Gastrocnemius medialis (tissue), 4 donors: ENCODE measurements at regions not wholly inside any gene's neighbourhood (a gene's known extent, or its start where the extent isn't known, plus 50 kb on each side); places are given as distances from the start of the nearest gene placed in this dataset.

Experiments used
- ATAC-seq, 2 donors: fragments of 150-250 bp; one replicate each; pipeline ENCODE4 v1.9.1; 2016
- DNase-seq, 2 donors: peaks; one replicate each; pipeline ENCODE4 v3.0.0-alpha.2; 2019
- H3K27ac ChIP-seq, 4 donors: fragments of 200-600 bp; sonication (generic); 1 replicate in 1 of 4; 2 replicates in 3 of 4; pipeline ENCODE4 v1.5.1; 2016 to 2018; ENCODE audit warnings: mild to moderate bottlenecking in 2 of 4, moderate library complexity in 1 of 4
- H3K27me3 ChIP-seq, 3 donors: fragments of 200-600 bp; sonication (generic) in 2 of 3; 1 replicate in 1 of 3; 2 replicates in 2 of 3; pipeline versions ENCODE4 v1.5.1 to v1.6.0; 2016 to 2019; ENCODE audit warnings: mild to moderate bottlenecking in 1 of 3, moderate library complexity in 1 of 3
- H3K36me3 ChIP-seq, 2 donors: fragments of 200-600 bp; sonication (generic) in 1 of 2; one replicate each; pipeline ENCODE4 v1.5.1; 2017 to 2018
- H3K4me1 ChIP-seq, 2 donors: fragments of 200-600 bp; sonication (generic) in 1 of 2; one replicate each; pipeline ENCODE4 v1.5.1; 2016 to 2017; ENCODE audit warnings: mild to moderate bottlenecking in 2 of 2
- H3K4me3 ChIP-seq, 4 donors: fragments of 200-600 bp; sonication (generic) in 3 of 4; 1 replicate in 1 of 4; 2 replicates in 3 of 4; pipeline ENCODE4 v1.5.1; 2016 to 2019; ENCODE audit warnings: mild to moderate bottlenecking in 2 of 4
- H3K9me3 ChIP-seq, 3 donors: fragments of 200-600 bp; sonication (generic) in 2 of 3; 1 replicate in 1 of 3; 2 replicates in 2 of 3; pipeline ENCODE4 v1.5.1; 2016 to 2019
- POLR2A ChIP-seq, 2 donors: fragments of 450-650 bp; IDR thresholded peaks; one replicate each; pipeline ENCODE4 v1.6.1; 2017; ENCODE audit warnings: antibody characterized with exemption in 2 of 2, mild to moderate bottlenecking in 2 of 2, moderate library complexity in 2 of 2
- in situ Hi-C, 4 donors: fragments of 200-750 bp; cut with MboI; loops; one replicate each; pipeline versions ENCODE4 v1.15.0 to v1.8.0; 2017; ENCODE audit warnings: low sequenced_read_pairs in 4 of 4
- intact Hi-C: fragments of 100-400 bp; cut with DNase I; formaldehyde crosslinking; loops from one replicate; pipeline ENCODE4 v1.15.1; 2023; ENCODE audit warnings: low total_unique reads
- TF ChIP-seq, protein P1 (sequence below), 5 experiments: fragments of 450-650 bp in 3 of 5; fragments of 200-600 bp in 2 of 5; sonication (generic) in 2 of 5; IDR thresholded peaks in 4 of 5; conservative IDR thresholded peaks in 1 of 5; 1 replicate in 4 of 5; 2 replicates in 1 of 5; pipeline ENCODE4 v1.5.1; 2016 to 2019; ENCODE audit warnings: antibody characterized with exemption in 5 of 5, mild to moderate bottlenecking in 3 of 5, moderate library complexity in 3 of 5

DNA sequence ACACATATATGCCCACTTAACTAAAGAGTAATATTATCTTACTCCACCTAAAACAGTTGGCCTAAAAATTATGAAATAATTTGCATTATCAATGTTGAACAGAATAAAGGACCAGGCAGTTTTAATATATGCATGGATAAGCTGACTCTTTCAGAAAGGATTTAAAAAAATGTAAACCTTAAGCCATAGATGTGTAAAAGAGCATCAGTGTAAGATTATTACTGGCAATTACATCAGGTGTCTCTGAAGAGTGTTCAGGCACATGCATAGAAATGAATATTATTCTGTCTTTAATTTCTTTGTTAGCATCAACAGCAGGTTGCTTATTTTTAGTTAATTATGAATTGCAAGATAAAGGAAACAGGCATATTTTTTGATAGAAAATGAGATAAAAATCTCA lies 1353.8 kb downstream of the C4orf33 start:
- ATAC-seq (no peak), DNase-seq (no peak)
- intact Hi-C loops (no loop called here), in situ Hi-C loops (loop anchor here in 1 of 4 donors (25.0 kb wide), 1 partner anchor 113 kb away; no protein-coding TSS in a partner anchor)
- Histone ChIP-seq H3K4me3 (no peak overlapping the region), H3K36me3 (no peaks in the 10 kb centered on the region), H3K27me3 (no peaks in the 10 kb centered on the region), H3K9me3 (no peaks in the 10 kb centered on the region), H3K4me1 (no peaks in the 10 kb centered on the region), H3K27ac (no peak overlapping the region)
- TF ChIP-seq, protein P1, sequence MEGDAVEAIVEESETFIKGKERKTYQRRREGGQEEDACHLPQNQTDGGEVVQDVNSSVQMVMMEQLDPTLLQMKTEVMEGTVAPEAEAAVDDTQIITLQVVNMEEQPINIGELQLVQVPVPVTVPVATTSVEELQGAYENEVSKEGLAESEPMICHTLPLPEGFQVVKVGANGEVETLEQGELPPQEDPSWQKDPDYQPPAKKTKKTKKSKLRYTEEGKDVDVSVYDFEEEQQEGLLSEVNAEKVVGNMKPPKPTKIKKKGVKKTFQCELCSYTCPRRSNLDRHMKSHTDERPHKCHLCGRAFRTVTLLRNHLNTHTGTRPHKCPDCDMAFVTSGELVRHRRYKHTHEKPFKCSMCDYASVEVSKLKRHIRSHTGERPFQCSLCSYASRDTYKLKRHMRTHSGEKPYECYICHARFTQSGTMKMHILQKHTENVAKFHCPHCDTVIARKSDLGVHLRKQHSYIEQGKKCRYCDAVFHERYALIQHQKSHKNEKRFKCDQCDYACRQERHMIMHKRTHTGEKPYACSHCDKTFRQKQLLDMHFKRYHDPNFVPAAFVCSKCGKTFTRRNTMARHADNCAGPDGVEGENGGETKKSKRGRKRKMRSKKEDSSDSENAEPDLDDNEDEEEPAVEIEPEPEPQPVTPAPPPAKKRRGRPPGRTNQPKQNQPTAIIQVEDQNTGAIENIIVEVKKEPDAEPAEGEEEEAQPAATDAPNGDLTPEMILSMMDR (IDR thresholded peaks at IDR 0.05 in 4 of 5, conservative IDR thresholded peaks at IDR 0.05 in 1 of 5) = no peak
- no peak for TF ChIP-seq POLR2A (IDR thresholded peaks at IDR 0.05)

DNA sequence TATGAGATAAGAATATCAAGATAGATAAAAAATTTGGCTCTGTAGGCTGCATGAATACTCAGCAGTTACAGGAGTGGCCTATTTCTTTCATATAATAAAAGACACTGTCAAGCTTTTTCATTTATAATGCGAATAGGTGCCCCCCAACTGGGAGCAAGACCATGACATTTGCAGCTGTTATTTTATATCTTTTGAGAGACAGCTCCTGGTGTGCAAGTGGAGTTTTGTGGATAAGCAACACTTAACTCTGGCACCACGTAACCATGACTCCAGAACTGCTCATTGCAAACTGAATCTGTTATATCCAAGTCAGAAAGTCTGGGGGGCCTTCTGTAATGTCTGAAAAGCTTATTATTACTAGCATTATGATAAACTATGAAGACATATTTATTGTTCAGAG lies 1372.4 kb downstream of the C4orf33 start:
- Histone ChIP-seq H3K4me1 (no peaks in the 10 kb centered on the region), H3K36me3 (no peaks in the 10 kb centered on the region), H3K27me3 (no peaks in the 10 kb centered on the region), H3K4me3 (no peak overlapping the region), H3K27ac (no peak overlapping the region), H3K9me3 (no peaks in the 10 kb centered on the region)
- intact Hi-C loops = no loop called here
- in situ Hi-C loops = loop anchor here in 1 of 4 donors (25.0 kb wide), 1 partner anchor 94 kb away; no protein-coding TSS in a partner anchor
- TF ChIP-seq, protein P1 (IDR thresholded peaks at IDR 0.05 in 4 of 5, conservative IDR thresholded peaks at IDR 0.05 in 1 of 5) = no peak
- no peak for TF ChIP-seq POLR2A (IDR thresholded peaks at IDR 0.05)
- ATAC-seq = no peak
- DNase-seq = no peak

DNA sequence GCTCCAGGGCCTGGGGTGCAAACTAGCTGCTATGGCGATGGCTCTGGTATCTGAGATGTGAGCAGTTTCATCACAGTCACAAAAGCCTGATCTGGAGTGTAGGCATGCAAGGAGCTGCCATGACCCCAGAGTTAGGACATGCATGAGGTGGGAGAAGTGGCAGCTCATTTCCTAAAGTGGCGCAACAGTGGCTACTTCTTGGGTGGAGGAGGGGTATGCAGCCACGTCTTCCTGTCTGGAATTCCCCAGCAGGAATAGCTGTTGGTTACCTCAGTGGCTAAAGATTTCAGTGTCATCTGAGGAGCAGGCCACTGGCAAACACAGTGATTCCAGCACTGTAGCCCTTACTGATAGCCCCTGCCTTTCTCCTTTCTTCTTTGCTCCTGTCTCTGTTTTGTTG lies 1382.5 kb downstream of the C4orf33 start:
- no peak overlapping the region for H3K4me3 ChIP-seq
- no peaks in the 10 kb centered on the region for H3K36me3 ChIP-seq
- H3K27me3 ChIP-seq = no peaks in the 10 kb centered on the region
- H3K4me1 ChIP-seq = no peaks in the 10 kb centered on the region
- no peak overlapping the region for H3K27ac ChIP-seq
- in situ Hi-C loops = no loop called here
- DNase-seq = no peak
- intact Hi-C loops = no loop called here
- no peak for ATAC-seq
- no peaks in the 10 kb centered on the region for H3K9me3 ChIP-seq
- TF ChIP-seq POLR2A (IDR thresholded peaks at IDR 0.05) = no peak
- TF ChIP-seq, protein P1 (IDR thresholded peaks at IDR 0.05 in 4 of 5, conservative IDR thresholded peaks at IDR 0.05 in 1 of 5) = no peak

DNA sequence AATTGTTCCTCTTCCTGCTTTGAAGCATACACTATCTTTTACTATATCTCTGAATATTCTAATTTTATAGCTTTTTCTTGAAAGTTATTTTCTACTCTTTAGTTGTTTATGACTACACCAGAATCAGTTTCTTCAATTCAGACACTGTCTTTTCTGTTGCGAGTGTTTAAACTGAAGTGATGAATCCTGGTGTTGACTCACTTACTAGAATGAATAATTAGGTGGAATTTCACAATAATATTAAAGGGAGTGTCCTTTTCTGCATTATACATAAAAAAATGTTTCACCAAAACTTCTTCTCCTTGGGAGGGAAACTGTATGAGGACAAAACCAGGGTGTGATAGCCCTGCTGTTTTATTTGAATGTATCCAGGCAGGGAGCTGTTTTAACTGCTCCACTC lies 1383.1 kb downstream of the C4orf33 start:
- H3K9me3 ChIP-seq = no peaks in the 10 kb centered on the region
- H3K36me3 ChIP-seq = no peaks in the 10 kb centered on the region
- no peak overlapping the region for H3K4me3 ChIP-seq
- intact Hi-C loops = no loop called here
- ATAC-seq (no peak), DNase-seq (no peak)
- H3K4me1 ChIP-seq = no peaks in the 10 kb centered on the region
- no peak overlapping the region for H3K27ac ChIP-seq
- no peak for TF ChIP-seq POLR2A (IDR thresholded peaks at IDR 0.05)
- in situ Hi-C loops = no loop called here
- no peaks in the 10 kb centered on the region for H3K27me3 ChIP-seq

DNA sequence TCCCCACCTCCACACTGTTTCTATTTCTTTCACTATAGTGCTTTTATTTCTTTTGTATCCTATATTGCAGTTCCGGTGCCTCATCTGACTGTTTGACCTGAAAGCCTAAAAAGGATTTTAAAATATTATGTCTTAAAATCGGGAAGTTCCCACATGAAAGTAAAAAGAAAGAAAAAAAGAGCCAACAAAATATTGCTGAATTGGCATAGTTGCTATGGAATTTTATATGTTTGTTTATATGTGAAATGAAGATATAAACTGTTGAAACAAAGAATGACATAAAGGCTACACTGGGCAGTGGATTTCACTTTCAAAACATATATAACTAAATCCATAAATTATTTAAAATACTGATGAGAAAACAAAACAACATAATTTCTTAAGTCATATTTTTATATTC lies 1383.7 kb downstream of the C4orf33 start:
- Histone ChIP-seq H3K4me3 (no peak overlapping the region), H3K4me1 (no peaks in the 10 kb centered on the region), H3K27ac (no peak overlapping the region), H3K27me3 (no peaks in the 10 kb centered on the region), H3K9me3 (no peaks in the 10 kb centered on the region), H3K36me3 (no peaks in the 10 kb centered on the region)
- ATAC-seq (no peak), DNase-seq (no peak)
- in situ Hi-C loops = no loop called here
- TF ChIP-seq, protein P1 (IDR thresholded peaks at IDR 0.05 in 4 of 5, conservative IDR thresholded peaks at IDR 0.05 in 1 of 5) = no peak
- TF ChIP-seq POLR2A (IDR thresholded peaks at IDR 0.05) = no peak
- intact Hi-C loops = no loop called here
